GM12891 (cell line): ENCODE measurements at regions not wholly inside any gene's neighbourhood (a gene's known extent, or its start where the extent isn't known, plus 50 kb on each side); places are given as distances from the start of the nearest gene placed in this dataset.

ENCODE experiments used
- POLR2A ChIP-seq: IDR thresholded peaks from 2 replicates; pipeline ENCODE4 v1.6.1; 2011; ENCODE audit warnings: low read depth, low read length, control low read depth
- POLR2AphosphoS5 ChIP-seq: IDR thresholded peaks from 2 replicates; pipeline ENCODE4 v1.6.1; 2011; ENCODE audit warnings: low read depth, low read length, control low read depth

- TF ChIP-seq POLR2A (no peak), POLR2AphosphoS5 (no peak)
Observed at GRCh38 chr10:84088626-84089025, 50.7 kb upstream of the GHITM start.
